Astrocyte of the spinal cord (primary cell): ENCODE measurements at regions not wholly inside any gene's neighbourhood (a gene's known extent, or its start where the extent isn't known, plus 50 kb on each side); places are given as distances from the start of the nearest gene placed in this dataset.

ENCODE experiments used
- DNase-seq: peaks from one replicate; pipeline ENCODE4 v3.0.0; 2011; ENCODE audit warnings: low read depth, low spot score
- H3K4me3 ChIP-seq: 2 replicates; pipeline ENCODE4 v1.5.1; 2011; ENCODE audit warnings: low read depth, mild to moderate bottlenecking, low read length, moderate library complexity
- in situ Hi-C: cut with HindIII; loops from 2 replicates; pipeline ENCODE4 v1.10.0; 2017; ENCODE audit warnings: low sequenced_read_pairs
- TF ChIP-seq, protein P1 (sequence below): IDR thresholded peaks from 2 replicates; pipeline ENCODE4 v1.5.1; 2012; ENCODE audit warnings: low read depth, mild to moderate bottlenecking, low read length, inconsistent platforms

DNA sequence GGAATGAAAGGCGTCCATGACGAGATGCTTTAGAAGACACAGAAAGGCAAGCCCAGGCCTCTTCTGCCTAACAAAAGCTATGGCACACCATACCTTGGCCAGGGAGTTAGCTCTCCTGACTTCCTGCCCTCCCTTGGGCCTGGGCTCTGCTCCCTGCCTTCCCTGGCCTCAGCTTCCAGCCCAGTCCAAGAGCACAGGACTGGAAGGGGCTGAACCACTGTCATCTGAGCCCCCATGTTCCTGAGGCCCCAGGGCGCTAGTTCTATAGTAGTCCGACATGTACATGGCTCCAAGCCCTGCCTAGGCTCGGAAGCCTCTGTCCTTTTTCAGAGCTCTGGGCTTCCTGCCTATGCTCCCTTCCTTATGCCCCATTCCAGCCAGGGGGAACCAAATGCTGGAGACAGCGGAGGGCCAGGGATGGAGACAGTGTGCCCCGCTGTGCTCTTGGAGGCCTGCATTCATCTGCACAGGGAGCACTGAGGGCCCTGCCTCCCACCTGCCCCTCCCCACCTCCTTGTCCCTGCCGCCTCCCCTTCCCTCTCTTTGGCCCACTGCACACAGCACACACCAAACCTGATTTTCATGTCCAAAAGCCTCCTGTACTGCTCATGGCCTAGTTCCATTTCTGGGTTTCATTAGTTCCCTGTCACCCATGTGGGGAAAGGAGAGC, 240.1 kb downstream of the RHOU start:
- no peak for DNase-seq
- TF ChIP-seq, protein P1, sequence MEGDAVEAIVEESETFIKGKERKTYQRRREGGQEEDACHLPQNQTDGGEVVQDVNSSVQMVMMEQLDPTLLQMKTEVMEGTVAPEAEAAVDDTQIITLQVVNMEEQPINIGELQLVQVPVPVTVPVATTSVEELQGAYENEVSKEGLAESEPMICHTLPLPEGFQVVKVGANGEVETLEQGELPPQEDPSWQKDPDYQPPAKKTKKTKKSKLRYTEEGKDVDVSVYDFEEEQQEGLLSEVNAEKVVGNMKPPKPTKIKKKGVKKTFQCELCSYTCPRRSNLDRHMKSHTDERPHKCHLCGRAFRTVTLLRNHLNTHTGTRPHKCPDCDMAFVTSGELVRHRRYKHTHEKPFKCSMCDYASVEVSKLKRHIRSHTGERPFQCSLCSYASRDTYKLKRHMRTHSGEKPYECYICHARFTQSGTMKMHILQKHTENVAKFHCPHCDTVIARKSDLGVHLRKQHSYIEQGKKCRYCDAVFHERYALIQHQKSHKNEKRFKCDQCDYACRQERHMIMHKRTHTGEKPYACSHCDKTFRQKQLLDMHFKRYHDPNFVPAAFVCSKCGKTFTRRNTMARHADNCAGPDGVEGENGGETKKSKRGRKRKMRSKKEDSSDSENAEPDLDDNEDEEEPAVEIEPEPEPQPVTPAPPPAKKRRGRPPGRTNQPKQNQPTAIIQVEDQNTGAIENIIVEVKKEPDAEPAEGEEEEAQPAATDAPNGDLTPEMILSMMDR: no peak
- in situ Hi-C loops: no loop called here
- no peak overlapping the region for H3K4me3 ChIP-seq

DNA sequence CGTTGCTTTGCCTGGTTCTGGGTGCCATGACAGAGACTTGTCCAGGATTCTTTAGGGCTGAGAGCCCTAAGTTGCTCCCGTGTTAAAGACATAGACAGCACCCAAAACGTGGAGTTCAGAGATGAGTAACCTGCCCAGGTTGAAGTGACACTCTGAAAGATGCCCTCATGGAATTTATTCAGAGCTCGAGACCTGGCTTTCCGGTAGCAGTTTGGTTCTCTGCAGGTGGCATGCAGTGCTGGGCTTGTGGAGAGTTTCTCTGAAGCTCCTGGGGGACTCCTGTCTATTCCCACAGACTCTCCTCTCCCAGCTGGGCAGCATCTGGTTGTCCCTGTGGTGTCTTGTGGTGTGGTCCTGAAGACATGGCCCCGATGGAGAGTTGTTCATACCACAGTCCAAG, 241.0 kb downstream of the RHOU start:
- DNase-seq: no peak
- TF ChIP-seq, protein P1: no peak
- no peak overlapping the region for H3K4me3 ChIP-seq
- in situ Hi-C loops: no loop called here

DNA sequence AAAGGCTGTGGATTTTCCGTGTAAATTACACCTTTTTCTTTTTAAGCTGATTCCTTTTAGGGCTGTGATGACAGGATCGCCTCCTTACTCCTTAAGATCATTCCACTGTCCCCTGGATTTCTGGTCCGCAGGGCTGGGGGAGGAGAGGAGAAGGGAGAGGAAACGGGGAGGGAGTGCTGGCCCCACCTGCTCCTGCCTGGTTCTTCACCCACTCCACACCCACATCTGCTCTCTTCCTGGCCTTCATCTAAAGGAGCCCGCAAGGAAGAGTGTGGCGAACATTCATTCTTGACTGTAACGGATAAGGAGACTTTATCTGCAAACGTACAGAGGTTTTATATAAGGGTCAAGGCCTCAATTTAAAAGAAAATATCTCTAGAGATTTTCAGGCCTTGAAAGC, 242.0 kb downstream of the RHOU start:
- TF ChIP-seq, protein P1: no peak
- no peak for DNase-seq
- in situ Hi-C loops: no loop called here
- H3K4me3 ChIP-seq: no peak overlapping the region

- in situ Hi-C loops: no loop called here
- TF ChIP-seq, protein P1: no peak
- DNase-seq: no peak
- no peak overlapping the region for H3K4me3 ChIP-seq
Measured at GRCh38 chr1:228977741-228978140, 242.5 kb downstream of the RHOU start.

DNA sequence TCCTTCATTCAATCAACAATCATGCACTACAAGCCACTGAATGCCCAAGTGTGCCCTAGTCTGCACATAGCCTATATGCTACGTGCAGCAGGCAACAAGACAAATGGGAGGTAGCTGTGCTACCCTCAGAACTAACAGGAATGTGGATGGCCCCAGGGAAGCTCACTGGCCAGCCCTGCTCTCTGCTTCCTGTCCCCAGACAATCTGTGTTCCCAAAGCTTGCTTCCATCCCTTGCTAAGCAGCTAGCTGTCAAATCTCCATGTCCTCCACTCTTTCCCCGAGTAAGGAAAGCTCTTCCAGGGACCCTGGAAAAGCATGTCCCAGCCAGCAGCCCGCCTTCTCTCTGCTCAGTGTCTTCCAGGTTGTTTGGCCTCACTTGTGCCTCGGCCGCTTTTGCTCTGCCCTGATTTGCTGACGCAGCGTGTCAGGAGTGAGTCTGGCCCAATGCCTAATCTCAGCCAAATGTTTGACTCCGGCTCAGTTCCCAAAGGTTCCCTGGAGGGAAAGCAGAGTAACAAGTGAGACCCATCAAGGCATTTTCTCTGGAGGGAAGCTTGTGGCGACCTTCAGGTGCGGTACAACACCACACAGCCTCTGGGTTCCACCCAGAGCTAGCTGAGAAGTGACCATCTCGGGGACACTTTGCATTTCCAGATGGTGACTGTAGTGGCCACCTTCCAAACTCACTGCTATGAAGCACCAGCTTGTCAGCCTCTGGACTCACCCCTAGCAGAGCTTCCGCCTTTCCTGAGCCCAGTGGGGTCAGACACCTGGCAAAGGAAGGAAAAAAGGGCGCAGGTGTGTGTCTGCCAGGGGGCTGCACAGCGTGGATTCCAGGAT, 243.4 kb downstream of the RHOU start:
- H3K4me3 ChIP-seq: no peak overlapping the region

GRCh38 chr1:228979325-228979699, 244.0 kb downstream of the RHOU start:
- TF ChIP-seq, protein P1: no peak

More for the DNA sequence above, 243.4 kb downstream of the RHOU start:
- in situ Hi-C loops: no loop called here
- TF ChIP-seq, protein P1: no peak
- no peak for DNase-seq

More at GRCh38 chr1:228979325-228979699, 244.0 kb downstream of the RHOU start:
- no peak overlapping the region for H3K4me3 ChIP-seq
- in situ Hi-C loops: no loop called here
- no peak for DNase-seq
